T-helper 22 cell (primary cell): ENCODE measurements at regions not wholly inside any gene's neighbourhood (a gene's known extent, or its start where the extent isn't known, plus 50 kb on each side); places are given as distances from the start of the nearest gene placed in this dataset.

Experiments used
- DNase-seq: peaks from one replicate; pipeline ENCODE4 v3.0.0-alpha.2; 2020; ENCODE audit warnings: low read depth

GRCh38 chr1:55326496-55327243, 111.5 kb upstream of the USP24 start:
- no peak for DNase-seq

GRCh38 chr1:55323760-55324159, 108.6 kb upstream of the USP24 start:
- DNase-seq: no peak

- DNase-seq: no peak
Observed at GRCh38 chr1:55322842-55323241, 107.7 kb upstream of the USP24 start.

- no peak for DNase-seq
Observed at GRCh38 chr1:55321942-55322341, 106.8 kb upstream of the USP24 start.

- DNase-seq: no peak
Observed at GRCh38 chr1:55320891-55321290, 105.7 kb upstream of the USP24 start.

GRCh38 chr1:55318116-55318817, 103.1 kb upstream of the USP24 start:
- DNase-seq: no peak

- DNase-seq: no peak
Observed at GRCh38 chr1:55317673-55318072, 102.5 kb upstream of the USP24 start.

GRCh38 chr1:55316947-55317662, 101.9 kb upstream of the USP24 start:
- no peak for DNase-seq

GRCh38 chr1:55316502-55316901, 101.3 kb upstream of the USP24 start:
- DNase-seq: no peak

- DNase-seq: no peak
Observed at GRCh38 chr1:55315552-55315951, 100.4 kb upstream of the USP24 start.

- no peak for DNase-seq
Observed at GRCh38 chr1:55314740-55315139, 99.6 kb upstream of the USP24 start.

- no peak for DNase-seq
Observed at GRCh38 chr1:55313903-55314302, 98.7 kb upstream of the USP24 start.

GRCh38 chr1:55311979-55312378, 96.8 kb upstream of the USP24 start:
- no peak for DNase-seq

- DNase-seq: no peak
Observed at GRCh38 chr1:55311057-55311641, 96.0 kb upstream of the USP24 start.

GRCh38 chr1:55310505-55310971, 95.4 kb upstream of the USP24 start:
- DNase-seq: no peak

GRCh38 chr1:55309786-55310504, 94.8 kb upstream of the USP24 start:
- DNase-seq: no peak

GRCh38 chr1:55309053-55309452, 93.9 kb upstream of the USP24 start:
- no peak for DNase-seq

- no peak for DNase-seq
Observed at GRCh38 chr1:55305735-55306134, 90.6 kb upstream of the USP24 start.

- no peak for DNase-seq
Observed at GRCh38 chr1:55304229-55304740, 89.1 kb upstream of the USP24 start.

GRCh38 chr1:55302972-55303371, 87.8 kb upstream of the USP24 start:
- no peak for DNase-seq

GRCh38 chr1:55301912-55302311, 86.7 kb upstream of the USP24 start:
- no peak for DNase-seq

- no peak for DNase-seq
Observed at GRCh38 chr1:55300975-55301374, 85.8 kb upstream of the USP24 start.
